GM21360 (cell line): ENCODE measurements at regions not wholly inside any gene's neighbourhood (a gene's known extent, or its start where the extent isn't known, plus 50 kb on each side); places are given as distances from the start of the nearest gene placed in this dataset.
A peak's percentile ranks its signal among the peaks of the same experiment; 100 is the strongest.

Experiments used
- ATAC-seq: cut with Tn5 transposase; IDR thresholded peaks from one replicate; pipeline ENCODE4 v1.9.1; 2021; ENCODE audit warnings: mild to moderate bottlenecking, moderate library complexity; ENCODE audit not compliant: unreplicated experiment

- ATAC-seq, result no peak
These were observed 120.0 kb downstream of the AQP4 start for GRCh38 chr18:26745288-26746181.

- no peak for ATAC-seq
These were observed 123.7 kb downstream of the AQP4 start for GRCh38 chr18:26741758-26742157.

- ATAC-seq, result no peak
These were observed 124.5 kb downstream of the AQP4 start for GRCh38 chr18:26741048-26741447.

- ATAC-seq, result no peak
These were observed 125.1 kb downstream of the AQP4 start for GRCh38 chr18:26740396-26740795.

- no peak for ATAC-seq
These were observed 126.8 kb downstream of the AQP4 start for GRCh38 chr18:26738706-26739105.

- ATAC-seq, result no peak
These were observed 129.2 kb downstream of the AQP4 start for GRCh38 chr18:26736301-26736700.

- ATAC-seq, result no peak
These were observed 130.7 kb downstream of the AQP4 start for GRCh38 chr18:26734760-26735159.

- ATAC-seq, result no peak
These were observed 136.1 kb downstream of the AQP4 start for GRCh38 chr18:26729449-26729848.

- no peak for ATAC-seq
These were observed 136.5 kb downstream of the AQP4 start for GRCh38 chr18:26729008-26729407.

GRCh38 chr18:26723981-26724380 lies 141.5 kb downstream of the AQP4 start:
- ATAC-seq, result no peak

GRCh38 chr18:26722565-26722931 lies 143.0 kb downstream of the AQP4 start:
- no peak for ATAC-seq

GRCh38 chr18:26721854-26722564 lies 143.5 kb downstream of the AQP4 start:
- no peak for ATAC-seq

GRCh38 chr18:26719896-26720295 lies 145.6 kb downstream of the AQP4 start:
- no peak for ATAC-seq

- ATAC-seq, result no peak
These were observed 148.3 kb downstream of the AQP4 start for GRCh38 chr18:26717123-26717719.

GRCh38 chr18:26714739-26715138 lies 150.8 kb downstream of the AQP4 start:
- ATAC-seq, result no peak

- ATAC-seq, result no peak
These were observed 153.8 kb downstream of the AQP4 start for GRCh38 chr18:26711756-26712155.

- peak; percentile 77 for ATAC-seq
These were observed 154.9 kb downstream of the AQP4 start for GRCh38 chr18:26710470-26711096.

- no peak for ATAC-seq
These were observed 155.6 kb downstream of the AQP4 start for GRCh38 chr18:26709897-26710296.

GRCh38 chr18:26708806-26709716 lies 156.4 kb downstream of the AQP4 start:
- no peak for ATAC-seq

GRCh38 chr18:26706911-26707351 lies 158.6 kb downstream of the AQP4 start:
- ATAC-seq, result no peak
